DND-41 (cell line): ENCODE measurements at regions not wholly inside any gene's neighbourhood (a gene's known extent, or its start where the extent isn't known, plus 50 kb on each side); places are given as distances from the start of the nearest gene placed in this dataset.

ENCODE experiments used
- ATAC-seq: fragments of 200-7000 bp; cut with Tn5 transposase; 3 replicates; pipeline ENCODE4 v1.9.1; 2021; ENCODE audit warnings: low read depth; ENCODE audit not compliant: insufficient read depth
- DNase-seq: peaks from one replicate; pipeline ENCODE4 v3.0.0-alpha.2; 2020
- H2AFZ ChIP-seq: 2 replicates; pipeline ENCODE4 v1.6.0; 2012; ENCODE audit warnings: low read depth, low read length
- H3K27ac ChIP-seq: 2 replicates; pipeline ENCODE4 v1.5.1; 2012; ENCODE audit warnings: low read length, inconsistent platforms
- H3K27me3 ChIP-seq: fragments of 200-600 bp; sonication (generic); 2 replicates; pipeline ENCODE4 v1.6.0; 2012; ENCODE audit warnings: low read length, mild to moderate bottlenecking, inconsistent platforms; ENCODE audit not compliant: insufficient read depth, poor library complexity
- H3K36me3 ChIP-seq: 2 replicates; pipeline ENCODE4 v1.5.1; 2012; ENCODE audit warnings: low read length, inconsistent platforms; ENCODE audit not compliant: insufficient read depth
- H3K4me1 ChIP-seq: 2 replicates; pipeline ENCODE4 v1.5.1; 2012; ENCODE audit warnings: mild to moderate bottlenecking, low read length; ENCODE audit not compliant: insufficient read depth
- H3K4me2 ChIP-seq: 2 replicates; pipeline ENCODE4 v1.6.0; 2012; ENCODE audit warnings: mild to moderate bottlenecking, moderate library complexity, low read length, inconsistent platforms; ENCODE audit not compliant: insufficient read depth
- H3K4me3 ChIP-seq, 2 experiments: fragments of 200-600 bp in 1 of 2; shearing (Covaris generic) in 1 of 2; 2 replicates each; pipeline ENCODE4 v1.5.1; 2012 to 2016; ENCODE audit warnings: inconsistent platforms in 2 of 2, low read length in 2 of 2, mild to moderate bottlenecking in 2 of 2, low read depth in 1 of 2, moderate library complexity in 1 of 2
- H3K79me2 ChIP-seq: 2 replicates; pipeline ENCODE4 v1.6.0; 2012; ENCODE audit warnings: low read length, inconsistent platforms; ENCODE audit not compliant: insufficient read depth
- H3K9ac ChIP-seq: 2 replicates; pipeline ENCODE4 v1.6.0; 2012; ENCODE audit warnings: low read depth, mild to moderate bottlenecking, inconsistent platforms, low read length, moderate library complexity
- H3K9me3 ChIP-seq: 2 replicates; pipeline ENCODE4 v1.5.1; 2012; ENCODE audit warnings: low read length, moderate library complexity, mild to moderate bottlenecking, inconsistent platforms; ENCODE audit not compliant: insufficient read depth, severe bottlenecking
- H4K20me1 ChIP-seq: 2 replicates; pipeline ENCODE4 v1.6.0; 2012; ENCODE audit warnings: low read length; ENCODE audit not compliant: insufficient read depth
- CTCF ChIP-seq: IDR thresholded peaks from 2 replicates; pipeline ENCODE4 v1.5.1; 2012; ENCODE audit warnings: borderline replicate concordance, low read length, moderate library complexity, mild to moderate bottlenecking; ENCODE audit not compliant: poor library complexity, severe bottlenecking; ENCODE audit errors: extremely low read depth
- EZH2 ChIP-seq: IDR thresholded peaks from 3 replicates; pipeline ENCODE4 v1.6.1; 2012; ENCODE audit warnings: borderline replicate concordance, low read depth, mild to moderate bottlenecking, moderate library complexity, low read length, inconsistent platforms; ENCODE audit not compliant: severe bottlenecking

- Histone ChIP-seq H3K4me2 (no peak overlapping the region), H3K27me3 (no peaks in the 10 kb centered on the region), H3K79me2 (no peaks in the 10 kb centered on the region), H2AFZ (no peak overlapping the region), H3K9me3 (no peaks in the 10 kb centered on the region), H3K36me3 (no peaks in the 10 kb centered on the region), H4K20me1 (no peaks in the 10 kb centered on the region), H3K4me1 (peaks cover 13% of the 10 kb centered on the region), H3K27ac (no peak overlapping the region), H3K4me3 (no peak overlapping the region), H3K9ac (no peak overlapping the region)
- no peak for TF ChIP-seq CTCF
- TF ChIP-seq EZH2 = no peak
- DNase-seq (no peak), ATAC-seq (no peak)
These were observed 511.5 kb downstream of the ZNF608 start for GRCh38 chr5:124234770-124235562.

GRCh38 chr5:124234022-124234769 lies 512.2 kb downstream of the ZNF608 start:
- DNase-seq = no peak
- Histone ChIP-seq H3K9ac (no peak overlapping the region), H3K4me1 (peaks cover 13% of the 10 kb centered on the region)

DNA sequence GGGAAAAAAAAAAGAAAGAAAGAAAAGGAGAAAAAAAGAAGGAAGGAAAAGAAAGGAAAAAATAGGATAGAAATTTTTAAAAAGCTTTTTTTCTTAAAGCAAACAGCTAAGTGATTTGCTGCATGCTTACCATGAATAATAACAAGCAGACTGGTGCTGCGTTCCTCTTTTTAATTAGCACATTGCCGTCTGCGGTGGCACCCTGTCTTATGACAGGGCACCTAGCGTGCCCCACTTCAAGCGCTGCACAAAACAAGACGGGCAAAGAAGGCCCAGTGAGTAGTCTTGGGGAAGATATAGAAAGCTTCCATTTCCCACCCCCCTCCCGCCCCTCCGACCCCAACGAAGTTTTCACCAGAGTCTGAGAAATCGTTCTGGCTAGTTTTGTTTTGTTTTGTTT lies 513.9 kb downstream of the ZNF608 start:
- DNase-seq (no peak), ATAC-seq (no peak)
- Histone ChIP-seq H3K4me1 (peaks cover 2% of the 10 kb centered on the region), H3K27ac (no peak overlapping the region), H3K4me3 (no peak overlapping the region), H2AFZ (no peak overlapping the region), H3K9me3 (no peaks in the 10 kb centered on the region), H4K20me1 (no peaks in the 10 kb centered on the region), H3K36me3 (no peaks in the 10 kb centered on the region), H3K4me2 (no peak overlapping the region), H3K79me2 (no peaks in the 10 kb centered on the region), H3K27me3 (no peaks in the 10 kb centered on the region), H3K9ac (no peak overlapping the region)
- TF ChIP-seq EZH2 = no peak
- no peak for TF ChIP-seq CTCF

More at GRCh38 chr5:124234022-124234769, 512.2 kb downstream of the ZNF608 start:
- Histone ChIP-seq H3K9me3 (no peaks in the 10 kb centered on the region), H3K27me3 (no peaks in the 10 kb centered on the region), H3K27ac (no peak overlapping the region), H3K4me2 (no peak overlapping the region), H3K79me2 (no peaks in the 10 kb centered on the region), H3K36me3 (no peaks in the 10 kb centered on the region), H4K20me1 (no peaks in the 10 kb centered on the region), H2AFZ (no peak overlapping the region; the same call in 1 of the 2 replicates), H3K4me3 (no peak overlapping the region)
- no peak for TF ChIP-seq CTCF
- TF ChIP-seq EZH2 = no peak
- no peak for ATAC-seq
